Endothelial cell of umbilical vein (primary cell): ENCODE measurements at regions not wholly inside any gene's neighbourhood (a gene's known extent, or its start where the extent isn't known, plus 50 kb on each side); places are given as distances from the start of the nearest gene placed in this dataset.

Experiments used
- BruUV-seq: library from RNA; stranded (reverse); fragments of 400-500 nt; replicated peaks from 2 replicates; lab custom pipeline; 2021; lab: Mats Ljungman, UMichigan
- CTCF ChIA-PET: fragments of 300-600, 350-600 bp; sonication (Branson Sonifier 250); formaldehyde crosslinking; loops from one replicate; lab custom pipeline; 2021; ENCODE audit warnings: antibody characterized with exemption, inconsistent platforms; lab: Charles Lee
- POLR2A ChIA-PET: fragments of 300-600, 350-600 bp; sonication (Branson Sonifier 250); formaldehyde crosslinking; loops from one replicate; lab custom pipeline; 2021; ENCODE audit warnings: antibody characterized with exemption, inconsistent platforms; lab: Charles Lee
- DNase-seq: peaks from one replicate; pipeline ENCODE4 v3.0.0-alpha.2; 2011; ENCODE audit warnings: low read depth, low spot score
- FAIRE-seq: peaks from 2 replicates; lab custom pipeline; 2011; peaks lifted over from hg19 to GRCh38; lab: Jason Lieb, UNC
- H2AFZ ChIP-seq: 2 replicates; pipeline ENCODE4 v1.6.0; 2012; ENCODE audit warnings: low read depth, low read length, control low read depth, inconsistent platforms
- H3K27ac ChIP-seq: 2 replicates; pipeline ENCODE4 v1.5.1; 2011; ENCODE audit warnings: low read depth, mild to moderate bottlenecking, control low read depth, low read length, moderate library complexity; ENCODE audit not compliant: insufficient read depth
- H3K27me3 ChIP-seq, 2 experiments: 2 replicates each; pipeline versions ENCODE4 v1.6.0 to v1.6.1; 2011; ENCODE audit warnings: low read length in 2 of 2, mixed read lengths in 1 of 2; ENCODE audit not compliant: control insufficient read depth in 2 of 2, insufficient read depth in 2 of 2
- H3K36me3 ChIP-seq, 2 experiments: 2 replicates in 1 of 2; 3 replicates in 1 of 2; pipeline ENCODE4 v1.5.1; 2011; ENCODE audit warnings: low read length in 2 of 2, mild to moderate bottlenecking in 1 of 2, moderate library complexity in 1 of 2; ENCODE audit not compliant: control insufficient read depth in 2 of 2, insufficient read depth in 2 of 2; ENCODE audit errors: extremely low read depth in 1 of 2
- H3K4me1 ChIP-seq: 3 replicates; pipeline ENCODE4 v1.5.1; 2011; ENCODE audit warnings: mild to moderate bottlenecking, low read length; ENCODE audit not compliant: control insufficient read depth, insufficient read depth; ENCODE audit errors: extremely low read depth
- H3K4me2 ChIP-seq: 2 replicates; pipeline ENCODE4 v1.6.1; 2011; ENCODE audit warnings: low read length, control low read depth, mixed read lengths; ENCODE audit not compliant: insufficient read depth
- H3K4me3 ChIP-seq, 3 experiments: fragments of 200-600 bp in 1 of 3; sonication (generic), shearing (Covaris generic) in 1 of 3; replicated peaks in 1 of 3; 2 replicates each; pipeline ENCODE4 v1.5.1; 2011 to 2016; ENCODE audit warnings: control low read depth in 3 of 3, low read length in 3 of 3, mild to moderate bottlenecking in 2 of 3, inconsistent platforms in 1 of 3, low read depth in 1 of 3, moderate library complexity in 1 of 3; ENCODE audit not compliant: insufficient read depth in 1 of 3
- H3K79me2 ChIP-seq: 2 replicates; pipeline ENCODE4 v1.6.0; 2012; ENCODE audit warnings: low read length, inconsistent platforms; ENCODE audit not compliant: control insufficient read depth, insufficient read depth
- H3K9ac ChIP-seq: replicated peaks from 2 replicates; pipeline ENCODE3; 2011; ENCODE audit warnings: low read length, control low read depth; ENCODE audit not compliant: insufficient read depth; ENCODE audit errors: extremely low read depth
- H3K9me1 ChIP-seq: replicated peaks from 3 replicates; pipeline ENCODE4 v1.6.0; 2011; ENCODE audit warnings: mild to moderate bottlenecking, low read length; ENCODE audit not compliant: control insufficient read depth, insufficient read depth; ENCODE audit errors: extremely low read depth
- H3K9me3 ChIP-seq: replicated peaks from 2 replicates; pipeline ENCODE4 v1.5.1; 2012; ENCODE audit warnings: low read length, inconsistent platforms; ENCODE audit not compliant: control insufficient read depth, insufficient read depth
- H4K20me1 ChIP-seq: replicated peaks from 2 replicates; pipeline ENCODE3; 2011; ENCODE audit warnings: mild to moderate bottlenecking, low read length; ENCODE audit not compliant: control insufficient read depth, insufficient read depth; ENCODE audit errors: extremely low read depth
- EZH2 ChIP-seq: IDR thresholded peaks from 2 replicates; pipeline ENCODE4 v1.6.1; 2012; ENCODE audit warnings: borderline replicate concordance, low read depth, mild to moderate bottlenecking, moderate library complexity, low read length, inconsistent platforms; ENCODE audit not compliant: severe bottlenecking
- FOS ChIP-seq: IDR thresholded peaks from 2 replicates; pipeline ENCODE4 v1.6.1; 2011; ENCODE audit warnings: mild to moderate bottlenecking, low read length, moderate library complexity, borderline replicate concordance; ENCODE audit not compliant: insufficient read depth
- GATA2 ChIP-seq: IDR thresholded peaks from 2 replicates; pipeline ENCODE4 v1.7.0; 2011; ENCODE audit warnings: low read depth, mild to moderate bottlenecking, moderate library complexity, mixed read lengths, low read length; ENCODE audit not compliant: insufficient read length, insufficient read depth
- JUN ChIP-seq: IDR thresholded peaks from 2 replicates; pipeline ENCODE4 v1.6.1; 2011; ENCODE audit warnings: borderline replicate concordance, low read depth; ENCODE audit not compliant: insufficient read length, insufficient read depth
- MYC ChIP-seq: IDR thresholded peaks from one replicate; pipeline ENCODE4 v1.6.1; 2011; ENCODE audit warnings: mild to moderate bottlenecking, low read depth, low read length
- POLR2A ChIP-seq: IDR thresholded peaks from 2 replicates; pipeline ENCODE4 v1.6.1; 2012; ENCODE audit warnings: low read depth, mild to moderate bottlenecking, control low read depth, low read length
- POLR2AphosphoS5 ChIP-seq: IDR thresholded peaks from 2 replicates; pipeline ENCODE4 v1.6.1; 2012; ENCODE audit warnings: low read depth, mild to moderate bottlenecking, control low read depth, low read length, moderate library complexity; ENCODE audit not compliant: insufficient read depth
- dilution Hi-C: fragments of 300-500 bp; cut with MboI; formaldehyde crosslinking; loops from one replicate; pipeline ENCODE4 v1.15.0; 2019; ENCODE audit warnings: low sequenced_read_pairs; ENCODE audit not compliant: extremely low pct_ligation_motif_present
- intact Hi-C: fragments of 100-400 bp; cut with micrococcal nuclease; formaldehyde crosslinking; loops from one replicate; pipeline ENCODE4 v1.10.0; 2022
- TF ChIP-seq, protein P1 (sequence below): IDR thresholded peaks from 2 replicates; pipeline ENCODE4 v1.6.1; 2011; ENCODE audit not compliant: insufficient read depth, insufficient read length
- TF ChIP-seq, protein P2 (sequence below), 2 donors: IDR thresholded peaks; 1 replicate in 1 of 2; 2 replicates in 1 of 2; pipeline ENCODE4 v1.5.1; 2011; ENCODE audit warnings: low read length in 2 of 2, mild to moderate bottlenecking in 2 of 2, moderate library complexity in 2 of 2, control low read depth in 1 of 2, inconsistent platforms in 1 of 2, low read depth in 1 of 2; ENCODE audit not compliant: insufficient read depth in 1 of 2; ENCODE audit errors: extremely low read depth in 1 of 2

DNA sequence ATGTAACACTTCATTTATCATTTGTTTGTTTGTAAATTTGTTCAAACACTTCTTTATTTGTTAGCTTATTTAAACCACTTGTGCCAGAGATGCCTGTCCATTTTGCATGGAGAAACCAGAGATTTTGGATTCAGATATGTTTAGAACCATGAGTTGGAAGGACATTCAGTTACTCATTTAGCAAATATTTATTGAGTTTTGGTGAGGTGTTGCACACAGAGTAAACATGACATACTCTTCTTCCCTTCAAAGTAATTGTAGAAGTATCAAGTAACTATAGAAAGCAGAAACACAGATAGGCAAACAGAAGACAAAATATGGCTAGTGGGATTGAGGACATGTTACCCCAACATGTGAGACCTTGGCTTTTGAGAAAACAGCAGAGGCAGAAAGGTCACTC is 136.8 kb upstream of the USP25 start:
- no peak overlapping the region for H3K9ac ChIP-seq
- H2AFZ ChIP-seq, result no peak overlapping the region
- no TSS peak for BruUV-seq
- dilution Hi-C loops, result no loop called here
- no peaks in the 10 kb centered on the region for H3K4me1 ChIP-seq
- POLR2A ChIA-PET, result no interaction called here
- no peaks in the 10 kb centered on the region for H3K9me3 ChIP-seq
- H3K36me3 ChIP-seq, result no peaks in the 10 kb centered on the region
- DNase-seq (no peak), FAIRE-seq (no peak)
- H3K9me1 ChIP-seq, result no peaks in the 10 kb centered on the region
- no peaks in the 10 kb centered on the region for H3K79me2 ChIP-seq
- H4K20me1 ChIP-seq, result no peaks in the 10 kb centered on the region
- H3K4me3 ChIP-seq, result no peak overlapping the region
- no peak overlapping the region for H3K4me2 ChIP-seq
- TF ChIP-seq GATA2, result no peak
- TF ChIP-seq, protein P1, sequence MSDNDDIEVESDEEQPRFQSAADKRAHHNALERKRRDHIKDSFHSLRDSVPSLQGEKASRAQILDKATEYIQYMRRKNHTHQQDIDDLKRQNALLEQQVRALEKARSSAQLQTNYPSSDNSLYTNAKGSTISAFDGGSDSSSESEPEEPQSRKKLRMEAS, result no peak
- TF ChIP-seq POLR2A, result no peak
- H3K27ac ChIP-seq, result no peak overlapping the region
- intact Hi-C loops, result loop anchor here (1.0 to 10.0 kb wide), 5 partner anchors 110 to 1338 kb away; no protein-coding TSS in a partner anchor
- CTCF ChIA-PET, result interaction anchor here (1.4 kb wide), 1 partner anchor 819 kb away, joined by 4 read pairs; no protein-coding TSS in a partner anchor
- peaks cover 0 to 3% of the 10 kb centered on the region in 2 experiments for H3K27me3 ChIP-seq

DNA sequence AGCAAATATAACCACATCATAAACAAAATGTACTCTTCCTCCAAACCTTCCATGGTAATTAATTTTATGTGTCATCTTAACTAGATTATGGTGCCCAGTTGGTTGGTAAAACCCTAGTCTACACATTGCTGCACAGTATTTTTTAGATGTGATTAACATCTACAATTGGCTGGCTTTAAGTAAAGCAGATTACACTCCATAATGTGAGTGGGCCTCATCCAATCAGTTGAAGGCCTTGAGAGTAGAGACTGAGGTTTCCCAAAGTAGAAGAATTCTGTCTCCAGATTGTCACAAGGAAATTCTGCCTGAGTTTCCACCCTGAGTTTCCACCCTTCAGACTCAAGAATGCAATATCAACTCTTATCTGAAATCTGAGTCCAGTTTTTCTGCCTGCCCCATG is 128.4 kb upstream of the USP25 start:
- ChIA-PET POLR2A (no interaction called here), CTCF (no interaction called here)
- dilution Hi-C loops, result no loop called here
- H3K4me2 ChIP-seq, result no peak overlapping the region
- TF ChIP-seq POLR2AphosphoS5 (no peak), JUN (no peak), FOS (no peak), POLR2A (no peak), MYC (no peak), GATA2 (no peak), EZH2 (no peak)
- TF ChIP-seq, protein P2, sequence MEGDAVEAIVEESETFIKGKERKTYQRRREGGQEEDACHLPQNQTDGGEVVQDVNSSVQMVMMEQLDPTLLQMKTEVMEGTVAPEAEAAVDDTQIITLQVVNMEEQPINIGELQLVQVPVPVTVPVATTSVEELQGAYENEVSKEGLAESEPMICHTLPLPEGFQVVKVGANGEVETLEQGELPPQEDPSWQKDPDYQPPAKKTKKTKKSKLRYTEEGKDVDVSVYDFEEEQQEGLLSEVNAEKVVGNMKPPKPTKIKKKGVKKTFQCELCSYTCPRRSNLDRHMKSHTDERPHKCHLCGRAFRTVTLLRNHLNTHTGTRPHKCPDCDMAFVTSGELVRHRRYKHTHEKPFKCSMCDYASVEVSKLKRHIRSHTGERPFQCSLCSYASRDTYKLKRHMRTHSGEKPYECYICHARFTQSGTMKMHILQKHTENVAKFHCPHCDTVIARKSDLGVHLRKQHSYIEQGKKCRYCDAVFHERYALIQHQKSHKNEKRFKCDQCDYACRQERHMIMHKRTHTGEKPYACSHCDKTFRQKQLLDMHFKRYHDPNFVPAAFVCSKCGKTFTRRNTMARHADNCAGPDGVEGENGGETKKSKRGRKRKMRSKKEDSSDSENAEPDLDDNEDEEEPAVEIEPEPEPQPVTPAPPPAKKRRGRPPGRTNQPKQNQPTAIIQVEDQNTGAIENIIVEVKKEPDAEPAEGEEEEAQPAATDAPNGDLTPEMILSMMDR (IDR thresholded peaks at IDR 0.05; ENCODE audit: extremely low read depth in 1 of 2, insufficient read depth in 1 of 2, low read depth in 1 of 2, low read length in 2 of 2), result no peak
- TF ChIP-seq, protein P1, result no peak
- no peaks in the 10 kb centered on the region for H3K36me3 ChIP-seq
- no peaks in the 10 kb centered on the region for H3K27me3 ChIP-seq
- no peak for FAIRE-seq
- H3K4me1 ChIP-seq, result peaks cover 5% of the 10 kb centered on the region
- intact Hi-C loops, result no loop called here
- no peaks in the 10 kb centered on the region for H4K20me1 ChIP-seq
- H2AFZ ChIP-seq, result no peak overlapping the region
- no peaks in the 10 kb centered on the region for H3K9me1 ChIP-seq
- H3K9ac ChIP-seq, result no peak overlapping the region
- H3K27ac ChIP-seq, result no peak overlapping the region
- H3K79me2 ChIP-seq, result no peaks in the 10 kb centered on the region
- no peaks in the 10 kb centered on the region for H3K9me3 ChIP-seq
- DNase-seq, result no peak
- no TSS peak for BruUV-seq
- H3K4me3 ChIP-seq, result no peak overlapping the region
